AG04450 (cell line): ENCODE measurements at regions not wholly inside any gene's neighbourhood (a gene's known extent, or its start where the extent isn't known, plus 50 kb on each side); places are given as distances from the start of the nearest gene placed in this dataset.

Source experiments
- CTCF ChIA-PET: fragments of 300-600, 350-600 bp; formaldehyde crosslinking; extraction: SDS; loops from one replicate; lab custom pipeline; 2022; ENCODE audit warnings: antibody characterized with exemption, inconsistent platforms; lab: Charles Lee
- POLR2A ChIA-PET: fragments of 350-600 bp; formaldehyde crosslinking; extraction: SDS; loops from one replicate; lab custom pipeline; 2021; ENCODE audit warnings: antibody characterized with exemption, inconsistent platforms; lab: Yijun Ruan, JAX
- DNase-seq: peaks from one replicate; pipeline ENCODE4 v3.0.0-alpha.2; 2011; ENCODE audit warnings: low read depth, low spot score
- H3K27ac ChIP-seq: one replicate; pipeline ENCODE4 v1.5.1; 2012; ENCODE audit warnings: low read depth, low read length, control low read depth
- H3K27me3 ChIP-seq: one replicate; pipeline ENCODE4 v1.6.0; 2012; ENCODE audit warnings: low read length; ENCODE audit not compliant: control insufficient read depth, insufficient read depth
- H3K4me3 ChIP-seq: 2 replicates; pipeline ENCODE4 v1.5.1; 2011; ENCODE audit warnings: mild to moderate bottlenecking, low read depth, low read length, control low read depth
- H3K9me3 ChIP-seq: 2 replicates; pipeline ENCODE4 v1.5.1; 2012; ENCODE audit warnings: low read length; ENCODE audit not compliant: control insufficient read depth, insufficient read depth
- CTCF ChIP-seq: IDR thresholded peaks from 2 replicates; pipeline ENCODE4 v1.5.1; 2011; ENCODE audit warnings: low read depth, low read length, control low read depth, inconsistent platforms

- ChIA-PET POLR2A (no interaction called here), CTCF (no interaction called here)
- Histone ChIP-seq H3K27me3 (no peaks in the 10 kb centered on the region), H3K4me3 (no peak overlapping the region), H3K9me3 (peaks cover 49% of the 10 kb centered on the region), H3K27ac (no peak overlapping the region)
- DNase-seq = no peak
- no peak for TF ChIP-seq CTCF
Measured at GRCh38 chr19:28504139-28504538, 708.8 kb downstream of the UQCRFS1 start.

- POLR2A ChIA-PET = no interaction called here
- no peak overlapping the region for H3K27ac ChIP-seq
- no peak for TF ChIP-seq CTCF
- CTCF ChIA-PET = no interaction called here
- no peak overlapping the region for H3K4me3 ChIP-seq
- peaks cover 43% of the 10 kb centered on the region for H3K9me3 ChIP-seq
- no peak for DNase-seq
- H3K27me3 ChIP-seq = no peaks in the 10 kb centered on the region
Measured at GRCh38 chr19:28502879-28503734, 709.8 kb downstream of the UQCRFS1 start.

GRCh38 chr19:28501976-28502375 is 711.0 kb downstream of the UQCRFS1 start:
- Histone ChIP-seq H3K27me3 (no peaks in the 10 kb centered on the region), H3K27ac (no peak overlapping the region), H3K9me3 (peaks cover 42% of the 10 kb centered on the region), H3K4me3 (no peak overlapping the region)
- no peak for DNase-seq
- no peak for TF ChIP-seq CTCF
- ChIA-PET POLR2A (no interaction called here), CTCF (no interaction called here)

GRCh38 chr19:28500982-28501630 is 711.8 kb downstream of the UQCRFS1 start:
- no peak for TF ChIP-seq CTCF
- ChIA-PET CTCF (no interaction called here), POLR2A (no interaction called here)
- DNase-seq = no peak
- no peak overlapping the region for H3K4me3 ChIP-seq
- peaks cover 40% of the 10 kb centered on the region for H3K9me3 ChIP-seq
- no peaks in the 10 kb centered on the region for H3K27me3 ChIP-seq
- no peak overlapping the region for H3K27ac ChIP-seq

- Histone ChIP-seq H3K4me3 (no peak overlapping the region), H3K27me3 (no peaks in the 10 kb centered on the region), H3K27ac (no peak overlapping the region), H3K9me3 (peaks cover 36% of the 10 kb centered on the region)
- ChIA-PET POLR2A (no interaction called here), CTCF (no interaction called here)
- TF ChIP-seq CTCF = no peak
- no peak for DNase-seq
Measured at GRCh38 chr19:28500296-28500695, 712.7 kb downstream of the UQCRFS1 start.
